ENCODE measurements at regions not wholly inside any gene's neighbourhood (a gene's known extent, or its start where the extent isn't known, plus 50 kb on each side); places are given as distances from the start of the nearest gene placed in this dataset.
"Not testable (repeated sequence)": the region's sequence is repeated elsewhere in the genome, so short reads cannot be mapped to it uniquely, and the experiment has no call there.

DNA sequence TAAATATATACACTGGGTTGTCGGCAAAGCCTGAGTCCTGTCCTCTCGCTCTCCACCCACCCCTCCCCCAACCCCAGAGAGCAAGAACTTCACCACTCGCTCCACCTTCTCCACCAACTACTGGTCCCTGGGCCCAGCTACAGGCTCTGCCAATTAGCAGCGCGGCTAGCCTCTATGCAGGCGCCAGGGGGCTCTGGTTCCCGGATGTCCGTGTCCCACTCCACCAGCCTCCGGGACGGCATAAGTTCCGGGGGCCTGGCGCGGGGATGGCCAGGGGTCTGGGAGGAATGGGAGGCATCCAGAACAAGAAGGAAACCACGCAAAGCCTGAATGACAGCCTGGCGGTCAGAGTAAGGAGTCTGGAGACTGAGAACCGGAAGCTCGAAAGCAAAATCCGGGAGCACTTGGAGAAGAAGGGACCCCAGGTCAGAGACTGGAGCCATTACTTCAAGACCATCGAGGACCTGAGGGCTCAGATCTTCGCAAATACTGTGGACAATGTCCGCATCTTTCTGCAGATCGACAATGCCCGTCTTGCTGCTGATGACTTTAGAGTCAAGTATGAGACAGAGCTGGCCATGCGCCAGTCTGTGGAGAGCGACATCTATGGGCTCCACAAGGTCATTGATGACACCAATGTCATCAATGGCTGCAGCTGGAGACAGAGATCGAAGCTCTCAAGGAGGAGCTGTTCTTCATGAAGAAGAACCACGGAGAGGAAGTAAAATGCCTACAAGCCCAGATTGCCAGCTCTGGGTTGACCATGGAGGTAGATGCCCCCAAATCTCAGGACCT is 224.3 kb upstream of the ID4 start:
- not testable (repeated sequence) for H3K36me3 Mint-ChIP-seq; H3K27me3 ChIP-seq (ENCODE audit: control insufficient read depth, insufficient read depth, low read length); H3K4me3 Mint-ChIP-seq; ATAC-seq (ENCODE audit: low read depth in 2 of 2); DNase-seq; H3K4me1 ChIP-seq (ENCODE audit: control insufficient read depth, insufficient read depth, low read length, poor library complexity, severe bottlenecking); H3K27me3 Mint-ChIP-seq; H3K4me3 ChIP-seq (ENCODE audit: low read depth, low read length); H3K27ac Mint-ChIP-seq; H3K4me1 Mint-ChIP-seq; H3K36me3 ChIP-seq (ENCODE audit: control insufficient read depth, insufficient read depth, low read length); H3K27ac ChIP-seq (ENCODE audit: insufficient read depth, low read length, poor library complexity, severe bottlenecking)
- peaks cover 2 to 22% (median 7%) of the 10 kb centered on the region in 7 donors for H3K9me3 Mint-ChIP-seq
- H3K9me3 ChIP-seq (ENCODE audit: control insufficient read depth in 2 of 2, low read length in 2 of 2): peaks cover 0 to 19% of the 10 kb centered on the region in 2 experiments

GRCh38 chr6:19613678-19614077 is 223.5 kb upstream of the ID4 start:
- no peak for ATAC-seq (ENCODE audit: low read depth in 2 of 2)
- Mint-ChIP-seq H3K27ac (no peak overlapping the region), H3K9me3 (peaks cover 2 to 27% (median 7%) of the 10 kb centered on the region in 7 donors), H3K4me1 (no peaks in the 10 kb centered on the region), H3K27me3 (no peaks in the 10 kb centered on the region), H3K4me3 (no peak overlapping the region), H3K36me3 (no peaks in the 10 kb centered on the region)
- no peak for DNase-seq
- no peaks in the 10 kb centered on the region for H3K4me1 ChIP-seq (ENCODE audit: control insufficient read depth, insufficient read depth, low read length, poor library complexity, severe bottlenecking)
- no peaks in the 10 kb centered on the region for H3K27me3 ChIP-seq (ENCODE audit: control insufficient read depth, insufficient read depth, low read length)
- H3K9me3 ChIP-seq (ENCODE audit: control insufficient read depth in 2 of 2, low read length in 2 of 2): peaks cover 0 to 19% of the 10 kb centered on the region in 2 experiments
- H3K27ac ChIP-seq (ENCODE audit: insufficient read depth, low read length, poor library complexity, severe bottlenecking): no peak overlapping the region
- no peaks in the 10 kb centered on the region for H3K36me3 ChIP-seq (ENCODE audit: control insufficient read depth, insufficient read depth, low read length)
- H3K4me3 ChIP-seq (ENCODE audit: low read depth, low read length): no peak overlapping the region

- Histone ChIP-seq H3K27ac (ENCODE audit: insufficient read depth, low read length, poor library complexity, severe bottlenecking) (no peak overlapping the region), H3K36me3 (ENCODE audit: control insufficient read depth, insufficient read depth, low read length) (no peaks in the 10 kb centered on the region), H3K4me1 (ENCODE audit: control insufficient read depth, insufficient read depth, low read length, poor library complexity, severe bottlenecking) (no peaks in the 10 kb centered on the region), H3K27me3 (ENCODE audit: control insufficient read depth, insufficient read depth, low read length) (no peaks in the 10 kb centered on the region), H3K9me3 (ENCODE audit: control insufficient read depth in 2 of 2, low read length in 2 of 2) (peaks cover 0 to 19% of the 10 kb centered on the region in 2 experiments), H3K4me3 (ENCODE audit: low read depth, low read length) (no peak overlapping the region)
- ATAC-seq (ENCODE audit: low read depth in 2 of 2) (no peak), DNase-seq (no peak)
- H3K36me3 Mint-ChIP-seq: no peaks in the 10 kb centered on the region
- no peaks in the 10 kb centered on the region for H3K27me3 Mint-ChIP-seq
- no peaks in the 10 kb centered on the region for H3K4me1 Mint-ChIP-seq
- H3K9me3 Mint-ChIP-seq: peaks cover 2 to 34% (median 7%) of the 10 kb centered on the region in 7 donors
- no peak overlapping the region for H3K27ac Mint-ChIP-seq
- no peak overlapping the region for H3K4me3 Mint-ChIP-seq
Measured at GRCh38 chr6:19616022-19616421, 221.1 kb upstream of the ID4 start.

DNA sequence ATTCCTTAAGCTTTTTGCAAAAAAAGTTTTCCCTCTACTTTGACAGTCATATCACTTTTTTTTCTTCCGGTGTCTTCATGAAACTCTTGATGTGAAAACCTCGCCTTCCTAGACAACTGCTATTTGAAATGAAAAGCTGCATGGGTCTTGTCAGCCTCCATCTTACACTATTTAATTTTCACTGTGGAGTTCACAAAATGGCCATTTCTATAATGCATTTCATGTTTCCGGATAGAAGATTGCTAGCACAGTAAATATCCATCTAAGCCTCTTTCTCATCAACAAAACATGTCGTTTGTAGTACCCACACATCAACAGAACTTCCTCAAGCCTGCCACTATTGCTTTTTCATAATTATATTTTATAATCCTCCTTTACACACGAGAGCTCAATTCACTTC is 204.9 kb upstream of the ID4 start:
- ATAC-seq (ENCODE audit: low read depth in 2 of 2): no peak

DNA sequence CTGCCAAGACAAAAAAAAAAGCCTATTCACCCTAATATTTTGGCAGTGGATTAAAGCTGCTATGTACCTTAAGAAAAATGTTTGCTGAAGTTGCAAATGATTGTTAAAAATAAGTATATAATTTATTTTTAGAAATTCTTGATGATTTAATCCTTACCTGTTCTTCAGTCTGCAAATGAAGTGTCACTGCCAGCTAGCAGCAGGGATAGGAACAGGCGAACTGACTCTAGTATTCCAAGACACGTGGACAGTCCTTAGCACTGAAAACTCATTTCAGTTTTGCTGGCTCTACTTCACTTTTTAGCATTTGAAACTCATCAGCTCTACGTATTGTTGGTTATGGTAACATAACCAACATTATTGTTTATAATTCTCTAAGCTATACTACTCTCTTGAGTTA is 204.4 kb upstream of the ID4 start:
- Mint-ChIP-seq H3K4me1 (no peaks in the 10 kb centered on the region), H3K36me3 (no peaks in the 10 kb centered on the region), H3K27me3 (no peaks in the 10 kb centered on the region), H3K4me3 (no peak overlapping the region), H3K27ac (no peak overlapping the region), H3K9me3 (peaks cover 0 to 11% (median 0%) of the 10 kb centered on the region in 7 donors)
- no peak for ATAC-seq (ENCODE audit: low read depth in 2 of 2)
- no peak for DNase-seq
- Histone ChIP-seq H3K9me3 (ENCODE audit: control insufficient read depth in 2 of 2, low read length in 2 of 2) (no peaks in the 10 kb centered on the region), H3K4me1 (ENCODE audit: control insufficient read depth, insufficient read depth, low read length, poor library complexity, severe bottlenecking) (no peaks in the 10 kb centered on the region), H3K27me3 (ENCODE audit: control insufficient read depth, insufficient read depth, low read length) (no peaks in the 10 kb centered on the region), H3K4me3 (ENCODE audit: low read depth, low read length) (no peak overlapping the region), H3K27ac (ENCODE audit: insufficient read depth, low read length, poor library complexity, severe bottlenecking) (no peak overlapping the region), H3K36me3 (ENCODE audit: control insufficient read depth, insufficient read depth, low read length) (no peaks in the 10 kb centered on the region)

More for the DNA sequence above, 204.9 kb upstream of the ID4 start:
- no peaks in the 10 kb centered on the region for H3K36me3 Mint-ChIP-seq
- no peaks in the 10 kb centered on the region for H3K4me1 ChIP-seq (ENCODE audit: control insufficient read depth, insufficient read depth, low read length, poor library complexity, severe bottlenecking)
- H3K9me3 Mint-ChIP-seq: peaks cover 0 to 11% (median 0%) of the 10 kb centered on the region in 7 donors
- no peak overlapping the region for H3K4me3 Mint-ChIP-seq
- no peaks in the 10 kb centered on the region for H3K4me1 Mint-ChIP-seq
- H3K27me3 Mint-ChIP-seq: no peaks in the 10 kb centered on the region
- no peak overlapping the region for H3K4me3 ChIP-seq (ENCODE audit: low read depth, low read length)
- DNase-seq: no peak
- H3K27ac ChIP-seq (ENCODE audit: insufficient read depth, low read length, poor library complexity, severe bottlenecking): no peak overlapping the region
- no peaks in the 10 kb centered on the region for H3K9me3 ChIP-seq (ENCODE audit: control insufficient read depth in 2 of 2, low read length in 2 of 2)
- H3K27ac Mint-ChIP-seq: no peak overlapping the region
- no peaks in the 10 kb centered on the region for H3K36me3 ChIP-seq (ENCODE audit: control insufficient read depth, insufficient read depth, low read length)
- H3K27me3 ChIP-seq (ENCODE audit: control insufficient read depth, insufficient read depth, low read length): no peaks in the 10 kb centered on the region

DNA sequence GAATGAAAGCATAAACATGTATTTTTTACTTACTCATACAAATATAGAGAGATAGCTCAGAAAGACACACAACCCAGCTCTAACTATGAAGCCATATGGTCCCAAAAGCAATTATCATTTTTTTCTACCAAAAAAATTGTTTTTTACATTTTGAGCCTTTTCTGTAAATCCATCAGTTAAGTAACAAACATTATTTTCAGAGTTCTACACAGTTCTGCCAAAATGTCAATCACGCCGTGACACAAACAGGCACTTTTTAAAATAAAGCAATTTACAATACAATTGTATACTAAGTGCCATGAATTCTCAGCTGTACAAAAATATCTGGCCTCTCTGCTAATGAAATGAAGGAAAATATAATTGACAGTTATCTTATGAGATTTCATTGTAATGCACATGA is 201.4 kb upstream of the ID4 start:
- ATAC-seq (ENCODE audit: low read depth in 2 of 2) (no peak), DNase-seq (no peak)
- H3K4me3 Mint-ChIP-seq: no peak overlapping the region
- no peaks in the 10 kb centered on the region for H3K4me1 Mint-ChIP-seq
- H3K27me3 ChIP-seq (ENCODE audit: control insufficient read depth, insufficient read depth, low read length): no peaks in the 10 kb centered on the region
- H3K27ac Mint-ChIP-seq: no peak overlapping the region
- H3K27me3 Mint-ChIP-seq: no peaks in the 10 kb centered on the region
- no peaks in the 10 kb centered on the region for H3K36me3 ChIP-seq (ENCODE audit: control insufficient read depth, insufficient read depth, low read length)
- H3K27ac ChIP-seq (ENCODE audit: insufficient read depth, low read length, poor library complexity, severe bottlenecking): no peak overlapping the region
- no peaks in the 10 kb centered on the region for H3K9me3 ChIP-seq (ENCODE audit: control insufficient read depth in 2 of 2, low read length in 2 of 2)
- H3K4me1 ChIP-seq (ENCODE audit: control insufficient read depth, insufficient read depth, low read length, poor library complexity, severe bottlenecking): no peaks in the 10 kb centered on the region
- H3K4me3 ChIP-seq (ENCODE audit: low read depth, low read length): no peak overlapping the region
- H3K36me3 Mint-ChIP-seq: no peaks in the 10 kb centered on the region
- peaks cover 0 to 17% (median 3%) of the 10 kb centered on the region in 7 donors for H3K9me3 Mint-ChIP-seq

DNA sequence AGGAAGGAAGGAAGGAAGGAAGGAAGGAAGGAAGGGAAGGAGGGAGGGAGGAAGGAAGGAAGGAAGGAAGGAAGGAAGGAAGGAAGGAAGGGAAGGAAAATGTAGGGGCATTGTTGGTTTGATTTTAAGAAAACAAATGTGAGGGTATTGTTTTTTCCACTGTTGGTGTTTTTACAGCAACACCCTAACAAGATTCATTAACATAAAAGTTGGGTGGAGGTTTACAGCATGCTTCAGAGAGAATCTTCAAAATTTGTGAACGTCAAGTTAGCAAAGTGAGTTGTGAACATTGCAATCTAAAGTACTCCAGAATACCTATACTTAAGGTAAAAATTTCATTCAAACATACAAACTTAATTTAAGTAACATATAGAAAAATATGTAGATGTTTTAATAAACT is 200.2 kb upstream of the ID4 start:
- Histone ChIP-seq H3K4me1 (ENCODE audit: control insufficient read depth, insufficient read depth, low read length, poor library complexity, severe bottlenecking) (no peaks in the 10 kb centered on the region), H3K9me3 (ENCODE audit: control insufficient read depth in 2 of 2, low read length in 2 of 2) (no peaks in the 10 kb centered on the region), H3K4me3 (ENCODE audit: low read depth, low read length) (no peak overlapping the region), H3K27me3 (ENCODE audit: control insufficient read depth, insufficient read depth, low read length) (no peaks in the 10 kb centered on the region), H3K27ac (ENCODE audit: insufficient read depth, low read length, poor library complexity, severe bottlenecking) (no peak overlapping the region), H3K36me3 (ENCODE audit: control insufficient read depth, insufficient read depth, low read length) (no peaks in the 10 kb centered on the region)
- Mint-ChIP-seq H3K36me3 (no peaks in the 10 kb centered on the region), H3K27ac (no peak overlapping the region), H3K4me1 (no peaks in the 10 kb centered on the region), H3K27me3 (no peaks in the 10 kb centered on the region), H3K9me3 (peaks cover 0 to 15% (median 3%) of the 10 kb centered on the region in 7 donors), H3K4me3 (no peak overlapping the region)
- DNase-seq: no peak
- ATAC-seq (ENCODE audit: low read depth in 2 of 2): no peak

DNA sequence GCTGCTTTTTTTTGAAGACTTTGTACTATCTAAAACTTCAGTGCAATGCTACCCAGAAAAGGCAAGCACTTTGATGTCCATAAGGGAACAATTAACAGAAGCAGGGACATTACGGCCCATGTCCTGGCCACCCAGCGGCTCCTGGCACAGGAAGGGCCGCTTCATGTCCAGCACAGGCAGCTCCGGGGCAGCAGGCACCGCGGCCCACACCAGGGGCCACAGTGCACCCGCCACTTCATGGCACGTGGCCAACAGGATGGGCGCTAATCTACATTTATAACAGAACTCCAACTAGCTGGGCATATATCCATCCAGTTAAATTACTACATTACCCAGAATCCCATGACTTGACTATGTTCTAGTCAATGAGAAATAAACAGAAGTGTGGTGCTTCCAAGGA is 198.2 kb upstream of the ID4 start:
- Mint-ChIP-seq H3K27ac (no peak overlapping the region), H3K36me3 (no peaks in the 10 kb centered on the region), H3K4me1 (no peaks in the 10 kb centered on the region), H3K9me3 (peaks cover 0 to 11% (median 4%) of the 10 kb centered on the region in 7 donors), H3K4me3 (no peak overlapping the region), H3K27me3 (no peaks in the 10 kb centered on the region)
- Histone ChIP-seq H3K4me3 (ENCODE audit: low read depth, low read length) (no peak overlapping the region), H3K4me1 (ENCODE audit: control insufficient read depth, insufficient read depth, low read length, poor library complexity, severe bottlenecking) (no peaks in the 10 kb centered on the region), H3K27ac (ENCODE audit: insufficient read depth, low read length, poor library complexity, severe bottlenecking) (no peak overlapping the region), H3K9me3 (ENCODE audit: control insufficient read depth in 2 of 2, low read length in 2 of 2) (no peaks in the 10 kb centered on the region), H3K27me3 (ENCODE audit: control insufficient read depth, insufficient read depth, low read length) (no peaks in the 10 kb centered on the region), H3K36me3 (ENCODE audit: control insufficient read depth, insufficient read depth, low read length) (no peaks in the 10 kb centered on the region)
- ATAC-seq (ENCODE audit: low read depth in 2 of 2) (no peak), DNase-seq (no peak)

All from CD4-positive, CD25-positive, alpha-beta regulatory T cell (primary cell).